Mesothelial cell of epicardium (in vitro differentiated cells): ENCODE measurements at regions not wholly inside any gene's neighbourhood (a gene's known extent, or its start where the extent isn't known, plus 50 kb on each side); places are given as distances from the start of the nearest gene placed in this dataset.

ENCODE experiments used
- DNase-seq, 2 experiments: peaks; one replicate each; pipeline ENCODE4 v3.0.0; 2021; ENCODE audit warnings: low spot score in 2 of 2; ENCODE audit not compliant: unreplicated experiment in 2 of 2
- H3K27ac Mint-ChIP-seq: 2 replicates; pipeline ENCODE4 v1.8.0; 2021; ENCODE audit warnings: mixed read lengths
- H3K27me3 Mint-ChIP-seq: 2 replicates; pipeline ENCODE4 v1.8.0; 2021; ENCODE audit warnings: low read depth, mixed read lengths
- H3K36me3 Mint-ChIP-seq: 2 replicates; pipeline ENCODE4 v1.8.0; 2021; ENCODE audit warnings: mixed read lengths
- H3K4me1 Mint-ChIP-seq: 2 replicates; pipeline ENCODE4 v1.8.0; 2021; ENCODE audit warnings: mixed read lengths
- H3K4me3 Mint-ChIP-seq: 2 replicates; pipeline ENCODE4 v1.8.0; 2021; ENCODE audit warnings: mild to moderate bottlenecking, moderate library complexity, mixed read lengths
- H3K9me3 Mint-ChIP-seq: 2 replicates; pipeline ENCODE4 v1.8.0; 2021; ENCODE audit warnings: mixed read lengths
- CTCF ChIP-seq: fragments of 200-600 bp; sonication (generic); IDR thresholded peaks from one replicate; pipeline ENCODE4 v1.5.0; 2021; ENCODE audit warnings: antibody characterized with exemption; ENCODE audit not compliant: unreplicated experiment

GRCh38 chr2:41621095-41621494 is 426.7 kb upstream of the PKDCC start:
- no peak for TF ChIP-seq CTCF
- Mint-ChIP-seq H3K36me3 (no peaks in the 10 kb centered on the region), H3K4me3 (no peak overlapping the region), H3K27ac (no peak overlapping the region), H3K27me3 (peaks cover 12% of the 10 kb centered on the region), H3K9me3 (peaks cover 3% of the 10 kb centered on the region), H3K4me1 (no peaks in the 10 kb centered on the region)
- no peak for DNase-seq

- no peak for DNase-seq
- TF ChIP-seq CTCF: no peak
- Mint-ChIP-seq H3K27ac (no peak overlapping the region), H3K9me3 (peaks cover 3% of the 10 kb centered on the region), H3K4me1 (no peaks in the 10 kb centered on the region), H3K4me3 (no peak overlapping the region), H3K27me3 (peaks cover 12% of the 10 kb centered on the region), H3K36me3 (no peaks in the 10 kb centered on the region)
These were observed 426.3 kb upstream of the PKDCC start for GRCh38 chr2:41621563-41621962.

GRCh38 chr2:41622301-41622700 is 425.5 kb upstream of the PKDCC start:
- H3K27ac Mint-ChIP-seq: no peak overlapping the region
- H3K9me3 Mint-ChIP-seq: peaks cover 3% of the 10 kb centered on the region
- no peak for DNase-seq
- TF ChIP-seq CTCF: no peak
- no peaks in the 10 kb centered on the region for H3K4me1 Mint-ChIP-seq
- no peaks in the 10 kb centered on the region for H3K36me3 Mint-ChIP-seq
- H3K4me3 Mint-ChIP-seq: no peak overlapping the region
- peaks cover 10% of the 10 kb centered on the region for H3K27me3 Mint-ChIP-seq

- no peak for DNase-seq
- Mint-ChIP-seq H3K27ac (no peak overlapping the region), H3K4me1 (no peaks in the 10 kb centered on the region), H3K27me3 (peaks cover 2% of the 10 kb centered on the region), H3K36me3 (no peaks in the 10 kb centered on the region), H3K9me3 (peaks cover 3% of the 10 kb centered on the region), H3K4me3 (no peak overlapping the region)
- no peak for TF ChIP-seq CTCF
These were observed 420.9 kb upstream of the PKDCC start for GRCh38 chr2:41626936-41627335.

- H3K27ac Mint-ChIP-seq: no peak overlapping the region
- no peak overlapping the region for H3K4me3 Mint-ChIP-seq
- TF ChIP-seq CTCF: no peak
- DNase-seq: no peak
- peaks cover under 1% of the 10 kb centered on the region for H3K36me3 Mint-ChIP-seq
- peaks cover 15% of the 10 kb centered on the region for H3K27me3 Mint-ChIP-seq
- H3K4me1 Mint-ChIP-seq: no peaks in the 10 kb centered on the region
- peaks cover 20% of the 10 kb centered on the region for H3K9me3 Mint-ChIP-seq
These were observed 413.1 kb upstream of the PKDCC start for GRCh38 chr2:41634686-41635085.

GRCh38 chr2:41644936-41645335 is 402.9 kb upstream of the PKDCC start:
- TF ChIP-seq CTCF: no peak
- Mint-ChIP-seq H3K4me3 (no peak overlapping the region), H3K27me3 (peaks cover 2% of the 10 kb centered on the region), H3K36me3 (no peaks in the 10 kb centered on the region), H3K27ac (no peak overlapping the region), H3K9me3 (peaks cover 7% of the 10 kb centered on the region), H3K4me1 (no peaks in the 10 kb centered on the region)
- no peak for DNase-seq
